GM23338 (cell line): ENCODE measurements at regions not wholly inside any gene's neighbourhood (a gene's known extent, or its start where the extent isn't known, plus 50 kb on each side); places are given as distances from the start of the nearest gene placed in this dataset.

ENCODE experiments used
- ATAC-seq: fragments of 200-7000 bp; cut with Tn5 transposase; 3 replicates; pipeline ENCODE4 v1.9.1; 2020
- DNase-seq: peaks from one replicate; pipeline ENCODE4 v3.0.0-alpha.2; 2015; ENCODE audit warnings: low spot score
- H2AFZ ChIP-seq: fragments of 200-600 bp; sonication (generic); 2 replicates; pipeline ENCODE4 v1.8.0; 2016; ENCODE audit warnings: antibody characterized with exemption, mild to moderate bottlenecking, moderate library complexity
- H3F3A ChIP-seq: fragments of 200-600 bp; sonication (generic); replicated peaks from 2 replicates; pipeline ENCODE4 v1.8.0; 2017; ENCODE audit warnings: antibody characterized with exemption, mixed run types, low read depth
- H3K27ac ChIP-seq: fragments of 200-600 bp; sonication (generic); 2 replicates; pipeline ENCODE4 v1.6.1; 2016; ENCODE audit warnings: low read depth
- H3K27me3 ChIP-seq: fragments of 200-600 bp; sonication (generic); 2 replicates; pipeline ENCODE4 v1.8.0; 2016; ENCODE audit warnings: mild to moderate bottlenecking, mixed run types, moderate library complexity; ENCODE audit not compliant: insufficient read depth
- H3K36me3 ChIP-seq: fragments of 200-600 bp; sonication (generic); 2 replicates; pipeline ENCODE4 v1.8.0; 2016; ENCODE audit warnings: mild to moderate bottlenecking; ENCODE audit not compliant: insufficient read depth
- H3K4me1 ChIP-seq: fragments of 200-600 bp; sonication (generic); 2 replicates; pipeline ENCODE4 v1.8.0; 2016; ENCODE audit warnings: mild to moderate bottlenecking, moderate library complexity; ENCODE audit not compliant: insufficient read depth
- H3K4me2 ChIP-seq: fragments of 200-600 bp; sonication (generic); 2 replicates; pipeline ENCODE4 v1.7.1; 2017; ENCODE audit warnings: mixed run types
- H3K4me3 ChIP-seq: fragments of 200-600 bp; sonication (generic); 2 replicates; pipeline ENCODE4 v1.6.1; 2016; ENCODE audit warnings: mixed run types
- H3K79me2 ChIP-seq: fragments of 200-600 bp; sonication (generic); replicated peaks from 2 replicates; pipeline ENCODE4 v1.8.0; 2017; ENCODE audit warnings: mild to moderate bottlenecking; ENCODE audit not compliant: insufficient read depth
- H3K9me2 ChIP-seq: fragments of 200-600 bp; sonication (generic); 2 replicates; pipeline ENCODE4 v1.8.0; 2017; ENCODE audit not compliant: insufficient read depth
- H4K20me1 ChIP-seq: fragments of 200-600 bp; sonication (generic); replicated peaks from 2 replicates; pipeline ENCODE4 v1.8.0; 2017; ENCODE audit warnings: mild to moderate bottlenecking; ENCODE audit not compliant: insufficient read depth
- H3K27ac Mint-ChIP-seq: 2 replicates; pipeline ENCODE4 v1.8.0; 2020; ENCODE audit warnings: inconsistent platforms, mild to moderate bottlenecking, moderate library complexity, mixed read lengths
- H3K27me3 Mint-ChIP-seq: 3 replicates; pipeline ENCODE4 v1.8.0; 2022; ENCODE audit warnings: low read depth, mild to moderate bottlenecking, moderate library complexity, mixed read lengths, inconsistent platforms; ENCODE audit not compliant: insufficient read depth, poor library complexity
- H3K36me3 Mint-ChIP-seq: 3 replicates; pipeline ENCODE4 v1.8.0; 2021; ENCODE audit warnings: low read depth, mild to moderate bottlenecking, inconsistent platforms, moderate library complexity, mixed read lengths
- H3K4me1 Mint-ChIP-seq: 3 replicates; pipeline ENCODE4 v1.8.0; 2020; ENCODE audit warnings: mild to moderate bottlenecking, inconsistent platforms, mixed read lengths
- H3K4me3 Mint-ChIP-seq: 3 replicates; pipeline ENCODE4 v1.8.0; 2021; ENCODE audit warnings: moderate library complexity, mild to moderate bottlenecking, inconsistent platforms, mixed read lengths
- H3K9me3 Mint-ChIP-seq: 3 replicates; pipeline ENCODE4 v1.8.0; 2020; ENCODE audit warnings: moderate library complexity, mild to moderate bottlenecking, inconsistent platforms, mixed read lengths
- ETS1 ChIP-seq: IDR thresholded peaks from 2 replicates; pipeline ENCODE4 v1.6.1; 2016; ENCODE audit warnings: antibody characterized with exemption
- NANOG ChIP-seq: IDR thresholded peaks from 2 replicates; pipeline ENCODE4 v1.6.1; 2016; ENCODE audit warnings: antibody characterized with exemption, borderline replicate concordance
- POLR2AphosphoS5 ChIP-seq: IDR thresholded peaks from 2 replicates; pipeline ENCODE4 v1.6.1; 2016; ENCODE audit warnings: antibody characterized with exemption, low read depth
- REST ChIP-seq: IDR thresholded peaks from one replicate; pipeline ENCODE4 v1.6.1; 2018; ENCODE audit warnings: antibody characterized with exemption; ENCODE audit not compliant: unreplicated experiment
- STAT1 ChIP-seq: IDR thresholded peaks from one replicate; pipeline ENCODE4 v1.6.1; 2016; ENCODE audit warnings: antibody characterized with exemption; ENCODE audit not compliant: unreplicated experiment
- ZNF462 ChIP-seq: fragments of 250-450 bp; sonication (Bioruptor Pico); IDR thresholded peaks from 2 replicates; pipeline ENCODE4 v1.5.0; 2020; ENCODE audit warnings: mild to moderate bottlenecking, moderate library complexity

- Histone ChIP-seq H3F3A (no peaks in the 10 kb centered on the region), H4K20me1 (no peaks in the 10 kb centered on the region), H3K27ac (no peak overlapping the region), H3K4me3 (no peak overlapping the region), H3K79me2 (no peaks in the 10 kb centered on the region; the same call in 1 of the 2 replicates), H3K4me2 (peak overlapping the region; percentile 50), H2AFZ (no peak overlapping the region), H3K27me3 (no peaks in the 10 kb centered on the region), H3K4me1 (peaks cover 24% of the 10 kb centered on the region), H3K9me2 (no peaks in the 10 kb centered on the region), H3K36me3 (no peaks in the 10 kb centered on the region)
- Mint-ChIP-seq H3K4me3 (peak overlapping the region; percentile 11; the same call in 2 of the 3 replicates), H3K36me3 (no peaks in the 10 kb centered on the region), H3K4me1 (peaks cover 48% of the 10 kb centered on the region), H3K27ac (no peak overlapping the region; the same call in 1 of the 2 replicates), H3K9me3 (no peaks in the 10 kb centered on the region), H3K27me3 (peaks cover 4% of the 10 kb centered on the region)
- no peak for TF ChIP-seq NANOG
- TF ChIP-seq POLR2AphosphoS5: no peak
- peak; percentile 17; the same call in 2 of the 3 replicates for ATAC-seq
- no peak for DNase-seq
Observed at GRCh38 chr14:100442498-100443490, 119.7 kb downstream of the SLC25A47 start.

GRCh38 chr14:100443603-100444002, 120.5 kb downstream of the SLC25A47 start:
- no peak for DNase-seq
- Histone ChIP-seq H3K4me3 (no peak overlapping the region), H3F3A (no peaks in the 10 kb centered on the region), H3K36me3 (no peaks in the 10 kb centered on the region), H3K27ac (no peak overlapping the region), H2AFZ (no peak overlapping the region), H3K79me2 (no peaks in the 10 kb centered on the region; the same call in 1 of the 2 replicates), H3K9me2 (no peaks in the 10 kb centered on the region), H4K20me1 (no peaks in the 10 kb centered on the region), H3K27me3 (no peaks in the 10 kb centered on the region), H3K4me2 (peak overlapping the region; percentile 50), H3K4me1 (peaks cover 24% of the 10 kb centered on the region)
- Mint-ChIP-seq H3K27ac (peak overlapping the region; percentile 1; the same call in 1 of the 2 replicates), H3K27me3 (peaks cover 6% of the 10 kb centered on the region), H3K4me1 (peaks cover 48% of the 10 kb centered on the region), H3K36me3 (no peaks in the 10 kb centered on the region), H3K4me3 (peak overlapping the region; percentile 11; the same call in 2 of the 3 replicates), H3K9me3 (no peaks in the 10 kb centered on the region)
- ATAC-seq: no peak
- TF ChIP-seq REST (no peak), STAT1 (no peak), ETS1 (no peak), ZNF462 (CRISPR knock-in tag) (no peak), NANOG (no peak)
